Esophagus squamous epithelium (tissue), 5 donors: ENCODE measurements at regions not wholly inside any gene's neighbourhood (a gene's known extent, or its start where the extent isn't known, plus 50 kb on each side); places are given as distances from the start of the nearest gene placed in this dataset.

ENCODE experiments used
- DNase-seq: peaks from one replicate; lab custom pipeline; 2025; lab: John Stamatoyannopoulos, UW
- H3K27ac ChIP-seq, 4 donors: fragments of 200-600 bp; sonication (generic); one replicate each; pipeline ENCODE4 v1.5.1; 2016 to 2019; ENCODE audit warnings: mild to moderate bottlenecking in 1 of 4
- H3K27me3 ChIP-seq, 4 donors: fragments of 200-600 bp; sonication (generic); 1 replicate in 3 of 4; 2 replicates in 1 of 4; pipeline versions ENCODE4 v1.5.1 to v1.6.0; 2017 to 2021; ENCODE audit warnings: antibody characterized with exemption in 1 of 4
- H3K36me3 ChIP-seq, 3 donors: fragments of 200-600 bp; sonication (generic); one replicate each; pipeline ENCODE4 v1.5.1; 2016 to 2019
- H3K4me1 ChIP-seq, 3 donors: fragments of 200-600 bp; sonication (generic); one replicate each; pipeline ENCODE4 v1.5.1; 2017 to 2019
- H3K4me3 ChIP-seq, 4 donors: fragments of 200-600 bp; sonication (generic); 1 replicate in 3 of 4; 2 replicates in 1 of 4; pipeline ENCODE4 v1.5.1; 2016 to 2019; ENCODE audit warnings: mild to moderate bottlenecking in 2 of 4, moderate library complexity in 1 of 4
- H3K9me3 ChIP-seq, 3 donors: fragments of 200-600 bp; sonication (generic); one replicate each; pipeline ENCODE4 v1.5.1; 2016 to 2019
- CTCF ChIP-seq, 6 experiments: fragments of 450-650 bp in 4 of 6; fragments of 200-600 bp in 2 of 6; sonication (generic) in 2 of 6; IDR thresholded peaks; one replicate each; pipeline ENCODE4 v1.5.1; 2016 to 2019; ENCODE audit warnings: antibody characterized with exemption in 6 of 6, mild to moderate bottlenecking in 4 of 6, moderate library complexity in 4 of 6
- POLR2A ChIP-seq, 4 donors: fragments of 450-650 bp; IDR thresholded peaks; one replicate each; pipeline ENCODE4 v1.6.1; 2017; ENCODE audit warnings: antibody characterized with exemption in 4 of 4, mild to moderate bottlenecking in 4 of 4, moderate library complexity in 3 of 4
- WGBS, 2 donors: methylation state at CpG; one replicate each; pipeline ENCODE4 v1.1.5; 2018; 5-methylcytosine and 5-hydroxymethylcytosine counted together
- intact Hi-C: fragments of 100-400 bp; cut with DNase I; formaldehyde crosslinking; loops from one replicate; pipeline ENCODE4 v1.15.0; 2022
- donor health status: DM: yes; HTN: yes; CAD: no.

GRCh38 chr5:53326424-53327153, 153.8 kb upstream of the FST start:
- intact Hi-C loops = no loop called here
- no peak overlapping the region for H3K4me3 ChIP-seq
- H3K4me1 ChIP-seq = peaks cover 7 to 62% (median 16%) of the 10 kb centered on the region in 3 donors
- no peaks in the 10 kb centered on the region for H3K9me3 ChIP-seq
- no peaks in the 10 kb centered on the region for H3K27me3 ChIP-seq
- 51 to 64% methylated on average over 7 of the region's 7 CpGs for WGBS, 2 donors
- H3K36me3 ChIP-seq = no peaks in the 10 kb centered on the region
- DNase-seq = no peak
- H3K27ac ChIP-seq = peak overlapping the region in 1 of 4 donors; percentile 30
- no peak for TF ChIP-seq CTCF (IDR thresholded peaks at IDR 0.05)
- TF ChIP-seq POLR2A (IDR thresholded peaks at IDR 0.05) = no peak

- H3K4me3 ChIP-seq = no peak overlapping the region
- intact Hi-C loops = no loop called here
- no peak for DNase-seq
- no peaks in the 10 kb centered on the region for H3K27me3 ChIP-seq
- H3K27ac ChIP-seq = no peak overlapping the region
- 76 to 80% methylated on average over 2 of the region's 2 CpGs for WGBS, 2 donors
- no peaks in the 10 kb centered on the region for H3K36me3 ChIP-seq
- no peaks in the 10 kb centered on the region for H3K9me3 ChIP-seq
- H3K4me1 ChIP-seq = peaks cover 7 to 66% (median 16%) of the 10 kb centered on the region in 3 donors
- no peak for TF ChIP-seq CTCF (IDR thresholded peaks at IDR 0.05)
- no peak for TF ChIP-seq POLR2A (IDR thresholded peaks at IDR 0.05)
Observed at GRCh38 chr5:53327811-53328334, 152.6 kb upstream of the FST start.

- H3K27me3 ChIP-seq = no peaks in the 10 kb centered on the region
- no peaks in the 10 kb centered on the region for H3K36me3 ChIP-seq
- H3K4me1 ChIP-seq = peaks cover 7 to 74% (median 19%) of the 10 kb centered on the region in 3 donors
- peak overlapping the region in 3 of 4 donors; percentile 1 to 83 (median 76) for H3K27ac ChIP-seq
- H3K4me3 ChIP-seq = no peak overlapping the region
- 31 to 43% methylated on average over 2 of the region's 2 CpGs for WGBS, 2 donors
- intact Hi-C loops = no loop called here
- TF ChIP-seq CTCF (IDR thresholded peaks at IDR 0.05) (no peak), POLR2A (IDR thresholded peaks at IDR 0.05) (no peak)
- DNase-seq = no peak
- H3K9me3 ChIP-seq = no peaks in the 10 kb centered on the region
Observed at GRCh38 chr5:53330491-53330890, 149.9 kb upstream of the FST start.

GRCh38 chr5:53331463-53331862, 149.0 kb upstream of the FST start:
- H3K27ac ChIP-seq = peak overlapping the region; percentile 6 to 83 (median 61)

More at GRCh38 chr5:53331463-53331862, 149.0 kb upstream of the FST start:
- Histone ChIP-seq H3K4me3 (no peak overlapping the region), H3K9me3 (no peaks in the 10 kb centered on the region), H3K27me3 (no peaks in the 10 kb centered on the region), H3K36me3 (no peaks in the 10 kb centered on the region), H3K4me1 (peaks cover 3 to 66% (median 14%) of the 10 kb centered on the region in 3 donors)
- TF ChIP-seq POLR2A (IDR thresholded peaks at IDR 0.05) = no peak
- TF ChIP-seq CTCF (IDR thresholded peaks at IDR 0.05) = no peak
- intact Hi-C loops = no loop called here
- no peak for DNase-seq
- WGBS, 2 donors = 31 to 38% methylated on average over 1 of the region's 1 CpG
